GM19455 (cell line): ENCODE measurements at regions not wholly inside any gene's neighbourhood (a gene's known extent, or its start where the extent isn't known, plus 50 kb on each side); places are given as distances from the start of the nearest gene placed in this dataset.
A peak's percentile ranks its signal among the peaks of the same experiment; 100 is the strongest.
"Not testable (repeated sequence)": the region's sequence is repeated elsewhere in the genome, so short reads cannot be mapped to it uniquely, and the experiment has no call there.

Experiments used
- ATAC-seq: cut with Tn5 transposase; IDR thresholded peaks from one replicate; pipeline ENCODE4 v1.9.1; 2021; ENCODE audit not compliant: unreplicated experiment

GRCh38 chr9:72471096-72471495 lies 50.3 kb upstream of the TMC1 start:
- ATAC-seq = no peak

DNA sequence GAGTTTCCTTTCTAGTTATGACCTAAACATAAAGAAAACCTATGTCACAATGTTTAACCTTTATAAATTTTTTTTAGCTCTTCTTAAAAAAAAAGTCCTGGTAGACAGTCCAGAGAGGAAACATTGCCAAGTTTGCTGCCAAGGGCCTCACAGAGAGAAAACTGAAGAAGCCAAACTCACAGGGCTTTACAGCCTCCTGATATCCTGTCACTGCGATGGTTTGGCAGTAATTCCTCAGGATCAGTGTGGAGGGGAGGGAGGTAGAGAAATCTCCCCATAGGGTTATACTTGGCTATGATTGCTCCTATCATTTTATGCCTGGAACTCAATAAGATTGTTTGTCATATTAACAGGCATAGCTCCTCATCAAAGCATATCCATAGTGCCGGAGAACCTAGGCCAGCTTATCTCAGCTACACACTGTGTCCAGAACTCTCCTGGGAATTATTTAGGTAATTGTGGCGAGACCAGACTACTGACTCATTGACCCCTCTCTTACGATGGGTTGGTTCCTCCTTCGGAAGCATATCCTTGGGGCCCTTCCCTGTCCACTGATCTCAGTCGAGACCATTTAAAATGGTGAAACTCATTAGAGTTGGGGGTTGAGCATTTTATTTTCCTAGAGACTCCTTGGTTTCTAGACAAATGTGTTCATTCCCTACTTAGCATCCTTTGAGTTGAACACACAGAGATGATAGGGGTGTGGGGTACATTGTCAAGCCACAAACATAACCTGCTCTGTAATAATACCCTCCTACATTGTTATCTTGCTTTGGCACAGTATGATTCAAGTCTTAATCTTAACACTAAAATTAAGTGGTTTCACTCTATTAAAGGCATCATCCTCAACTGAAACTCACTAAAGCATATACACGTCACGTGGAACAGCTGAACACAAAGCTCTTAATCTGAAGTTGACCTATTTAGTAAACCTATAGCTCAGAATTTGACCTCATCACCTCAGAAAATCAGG lies 53.4 kb upstream of the TMC1 start:
- ATAC-seq = no peak

GRCh38 chr9:72465593-72465984 lies 55.8 kb upstream of the TMC1 start:
- ATAC-seq = no peak

GRCh38 chr9:72464857-72465592 lies 56.4 kb upstream of the TMC1 start:
- ATAC-seq = no peak

DNA sequence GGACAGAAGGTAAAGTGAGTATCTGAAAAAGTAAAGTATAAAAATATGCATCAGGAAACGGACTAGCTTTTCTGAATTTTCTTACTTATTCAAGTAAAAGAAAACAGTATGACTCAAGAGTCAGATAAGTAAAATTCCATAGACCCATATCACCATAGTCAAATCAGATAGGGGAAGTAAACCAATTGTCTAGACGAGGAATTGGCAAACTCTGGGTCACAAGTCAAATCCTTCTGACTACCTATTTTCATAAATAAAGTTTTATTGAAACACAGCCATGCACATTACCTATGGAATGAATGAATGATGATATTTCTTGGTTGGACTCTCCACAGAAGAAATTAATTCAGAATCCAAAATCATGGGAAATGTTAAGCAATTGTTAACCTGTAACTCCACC lies 59.1 kb upstream of the TMC1 start:
- ATAC-seq = no peak

DNA sequence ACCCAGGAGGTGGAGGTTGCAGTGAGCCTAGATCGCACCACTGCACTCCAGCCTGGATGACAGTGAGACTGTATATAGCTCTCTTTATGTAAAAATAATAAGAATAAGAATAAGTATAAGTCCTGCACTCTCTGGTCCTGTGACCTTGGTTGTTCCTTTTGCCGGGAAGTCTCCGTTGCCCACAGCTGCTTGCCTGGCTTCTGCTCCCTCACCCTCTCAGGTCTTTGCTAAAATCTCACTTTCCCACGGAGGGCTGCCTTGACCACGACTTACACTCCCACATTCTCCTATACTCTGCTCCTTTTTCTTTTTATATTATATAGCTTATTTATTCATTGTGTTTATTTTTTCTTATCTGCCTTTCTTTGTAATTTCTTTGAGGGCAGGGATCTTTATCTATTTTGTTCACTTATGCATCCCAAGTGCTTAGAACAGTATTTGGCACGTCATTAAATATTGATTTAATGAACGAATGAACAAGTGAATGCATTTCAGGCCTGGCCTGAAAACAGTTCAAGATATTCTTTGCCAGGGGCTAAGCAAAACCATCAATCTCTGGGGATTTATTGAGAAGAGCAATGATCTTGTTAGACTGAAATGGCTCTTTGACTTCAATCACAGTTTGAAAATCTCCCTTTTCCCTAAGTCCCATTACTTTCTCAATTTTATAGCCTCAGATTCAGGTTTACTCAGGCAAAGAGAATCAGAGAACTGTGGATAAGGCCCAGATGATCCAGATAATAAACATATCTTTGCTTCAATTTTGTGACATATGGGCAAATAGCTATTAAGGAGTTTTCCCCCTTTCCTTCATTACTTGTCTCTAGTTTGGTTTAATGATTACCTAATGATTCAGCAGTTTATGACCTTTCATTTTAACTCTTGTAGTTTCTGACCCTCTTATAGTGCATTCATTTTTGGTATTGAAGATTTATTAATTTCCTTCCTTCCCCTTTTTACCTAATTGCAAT lies 60.8 kb upstream of the TMC1 start:
- ATAC-seq = no peak

GRCh38 chr9:72459308-72459707 lies 62.1 kb upstream of the TMC1 start:
- no peak for ATAC-seq

- no peak for ATAC-seq
These were observed 63.3 kb upstream of the TMC1 start for GRCh38 chr9:72458153-72458552.

DNA sequence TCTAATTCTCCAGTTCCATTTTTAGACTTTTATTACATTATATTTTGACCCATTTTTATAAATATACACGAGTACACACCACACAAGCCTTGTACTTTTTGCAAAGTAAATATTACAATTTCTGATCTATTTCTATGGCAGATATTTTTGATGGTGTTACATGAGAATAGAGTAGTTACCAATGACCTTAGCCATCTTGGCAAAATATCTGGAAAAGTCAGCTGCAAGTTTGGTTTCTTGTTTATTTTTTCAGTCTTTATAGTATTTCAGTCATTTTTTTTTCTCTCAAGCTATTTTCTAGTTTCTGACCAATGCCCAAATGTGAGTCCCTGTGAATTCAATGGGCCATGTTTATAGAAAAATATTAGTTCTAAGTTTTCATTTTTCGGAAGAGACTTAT lies 64.0 kb upstream of the TMC1 start:
- ATAC-seq = no peak

- no peak for ATAC-seq
These were observed 66.4 kb upstream of the TMC1 start for GRCh38 chr9:72454871-72455491.

GRCh38 chr9:72453797-72454196 lies 67.6 kb upstream of the TMC1 start:
- no peak for ATAC-seq

DNA sequence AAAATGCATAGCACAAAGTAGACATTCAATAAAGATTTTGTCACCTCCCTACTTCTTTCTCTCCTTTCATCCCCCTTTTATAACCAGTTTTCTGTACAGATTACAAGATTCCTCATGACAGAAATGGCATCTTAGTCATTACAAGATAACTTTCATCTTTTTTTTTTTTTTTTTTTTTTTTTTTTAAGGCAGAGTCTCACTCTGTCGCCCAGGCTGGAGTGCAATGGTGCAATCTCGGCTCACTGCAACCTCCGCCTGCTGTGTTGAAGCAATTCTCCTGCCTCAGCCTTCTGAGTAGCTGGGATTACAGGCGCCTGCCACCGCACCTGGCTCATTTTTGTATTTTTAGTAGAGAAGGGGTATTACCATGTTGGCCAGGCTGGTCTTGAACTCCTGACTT lies 75.2 kb upstream of the TMC1 start:
- ATAC-seq = not testable (repeated sequence)

DNA sequence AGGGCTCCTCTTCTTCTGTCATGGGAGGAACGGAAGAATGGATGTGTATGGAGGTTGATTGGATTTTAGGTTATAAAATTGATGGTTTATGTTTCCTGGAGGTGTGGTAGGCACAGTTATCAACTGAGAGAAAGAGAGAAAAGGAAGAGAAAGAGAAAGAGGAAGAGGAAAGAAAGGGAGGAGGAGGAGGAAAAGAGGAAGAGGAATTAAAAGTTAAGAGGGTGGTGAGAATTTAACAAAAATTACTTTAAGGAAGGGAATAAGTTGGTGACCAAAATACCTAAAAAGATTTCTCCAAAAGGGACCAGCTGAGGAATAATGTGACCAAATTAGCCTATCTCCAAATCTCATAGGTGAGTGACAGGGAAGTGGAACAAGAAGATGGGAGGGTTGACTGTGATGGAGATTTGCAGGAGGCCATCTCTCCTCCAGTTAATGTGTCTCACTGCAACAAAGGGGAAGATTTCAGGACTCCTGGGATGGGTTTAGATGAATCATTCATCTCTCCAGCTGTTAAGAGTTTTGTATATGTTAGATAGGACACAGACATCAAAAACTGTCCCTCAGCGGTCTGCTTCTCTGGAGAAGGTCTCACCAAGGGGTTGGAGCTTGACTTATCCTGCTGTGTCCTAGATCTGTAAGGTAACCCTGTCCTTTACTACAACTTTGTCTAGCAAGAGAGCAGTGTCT lies 76.0 kb upstream of the TMC1 start:
- no peak for ATAC-seq

- no peak for ATAC-seq
These were observed 77.0 kb upstream of the TMC1 start for GRCh38 chr9:72444435-72444834.

DNA sequence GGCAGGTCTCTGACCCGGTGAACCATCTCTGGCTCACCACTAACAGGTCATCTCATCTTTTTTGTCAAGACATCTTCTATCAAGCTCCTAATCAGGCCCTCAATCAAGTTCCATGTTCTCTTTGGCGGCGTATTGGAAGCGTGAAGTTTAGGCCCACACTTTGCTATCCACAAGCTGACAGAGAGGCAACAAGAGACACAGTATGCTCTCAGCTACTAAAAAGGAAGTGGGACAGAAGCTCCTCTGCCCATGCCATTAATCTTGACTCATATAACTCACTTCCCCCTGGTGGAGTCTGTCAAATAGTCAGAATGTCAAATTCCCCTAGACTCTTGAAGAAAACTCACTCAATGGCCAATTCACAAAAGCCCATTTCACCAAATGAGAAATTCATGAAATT lies 77.6 kb upstream of the TMC1 start:
- peak; percentile 92 for ATAC-seq

DNA sequence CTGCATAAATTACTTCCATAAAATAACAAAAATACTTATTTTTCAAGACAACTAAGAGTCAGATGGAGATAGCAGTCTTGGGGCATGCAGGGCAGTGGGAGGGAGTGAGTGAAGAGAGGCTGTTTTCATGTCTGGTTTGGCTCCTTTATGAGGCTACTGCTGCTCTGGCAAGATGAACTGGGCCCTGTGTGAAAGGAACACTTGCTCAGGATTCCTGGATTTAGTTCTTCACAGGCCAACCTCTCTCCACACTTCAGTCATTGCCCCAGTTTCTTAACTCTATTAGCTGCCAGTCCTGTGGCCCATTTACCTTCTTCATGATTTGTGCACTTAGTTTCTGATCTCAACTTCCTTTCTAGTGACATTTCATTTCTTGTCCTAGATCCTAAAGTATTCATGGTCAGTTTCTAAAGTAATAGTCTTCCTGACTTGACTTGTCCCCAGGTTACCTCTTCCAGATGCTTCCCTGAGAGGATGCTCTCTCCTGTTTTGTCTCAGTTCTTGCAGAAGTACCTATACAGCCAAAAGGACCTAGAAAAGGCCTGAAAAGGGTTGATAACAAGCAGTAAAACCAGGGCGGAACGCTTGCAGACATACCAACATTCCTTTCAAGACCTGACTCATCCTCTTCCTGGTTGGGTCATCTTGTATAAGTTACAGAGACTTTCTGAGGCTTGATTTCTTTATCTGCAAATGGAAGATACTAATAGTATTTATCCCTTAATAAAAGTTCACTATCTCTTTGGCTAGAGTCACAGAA lies 77.0 kb upstream of the ZFAND5 start:
- no peak for ATAC-seq

- no peak for ATAC-seq
These were observed 76.2 kb upstream of the ZFAND5 start for GRCh38 chr9:72440992-72441847.

GRCh38 chr9:72440378-72440777 lies 75.4 kb upstream of the ZFAND5 start:
- ATAC-seq = no peak
